IMR-90 (cell line): ENCODE measurements at regions not wholly inside any gene's neighbourhood (a gene's known extent, or its start where the extent isn't known, plus 50 kb on each side); places are given as distances from the start of the nearest gene placed in this dataset.

Experiments
- ATAC-seq: fragments of 200-7000 bp; cut with Tn5 transposase; 2 replicates; pipeline ENCODE4 v1.9.1; 2020; ENCODE audit warnings: low read depth, mild to moderate bottlenecking, moderate library complexity
- BruUV-seq: library from RNA; stranded (reverse); fragments of 400-500 nt; replicated peaks from 2 replicates; lab custom pipeline; 2021; lab: Mats Ljungman, UMichigan
- CTCF ChIA-PET: fragments of 300-600 bp; formaldehyde crosslinking; extraction: SDS; loops from one replicate; lab custom pipeline; 2021; ENCODE audit warnings: antibody characterized with exemption; lab: Yijun Ruan, JAX
- POLR2A ChIA-PET: fragments of 300-600 bp; sonication (Branson Sonifier 250); formaldehyde crosslinking; loops from one replicate; lab custom pipeline; 2022; ENCODE audit warnings: antibody characterized with exemption; ENCODE audit not compliant: unreplicated experiment; lab: Charles Lee
- DNase-seq: peaks from one replicate; pipeline ENCODE4 v3.0.0; 2013
- H2AFZ ChIP-seq: replicated peaks from 2 replicates; pipeline ENCODE3; 2013; ENCODE audit warnings: low read length, mild to moderate bottlenecking; ENCODE audit not compliant: poor library complexity
- H2AK5ac ChIP-seq: 2 replicates; pipeline ENCODE4 v1.6.1; 2013; ENCODE audit warnings: low read depth, low read length, inconsistent platforms
- H2AK9ac ChIP-seq: replicated peaks from 2 replicates; pipeline ENCODE3; 2013; ENCODE audit warnings: mild to moderate bottlenecking, low read depth, low read length, moderate library complexity; ENCODE audit not compliant: poor library complexity
- H2BK120ac ChIP-seq: 2 replicates; pipeline ENCODE4 v1.6.1; 2013; ENCODE audit warnings: low read depth, low read length, inconsistent platforms
- H2BK15ac ChIP-seq: 3 replicates; pipeline ENCODE4 v1.6.1; 2013; ENCODE audit warnings: low read depth, low read length, inconsistent platforms
- H2BK20ac ChIP-seq: 2 replicates; pipeline ENCODE4 v1.6.1; 2013; ENCODE audit warnings: low read depth, mild to moderate bottlenecking, inconsistent platforms, low read length, moderate library complexity
- H2BK5ac ChIP-seq: 2 replicates; pipeline ENCODE4 v1.6.1; 2013; ENCODE audit warnings: mild to moderate bottlenecking, low read depth, low read length, inconsistent platforms; ENCODE audit not compliant: poor library complexity, severe bottlenecking
- H3K14ac ChIP-seq: replicated peaks from 2 replicates; pipeline ENCODE4 v1.6.1; 2013; ENCODE audit warnings: low read depth, low read length, inconsistent platforms
- H3K18ac ChIP-seq: 2 replicates; pipeline ENCODE4 v1.6.1; 2013; ENCODE audit warnings: low read depth, low read length, control low read depth
- H3K23ac ChIP-seq: 2 replicates; pipeline ENCODE4 v1.6.1; 2013; ENCODE audit warnings: low read depth, low read length, inconsistent platforms
- H3K27ac ChIP-seq: 2 replicates; pipeline ENCODE4 v1.5.1; 2013; ENCODE audit warnings: mild to moderate bottlenecking, control low read depth, low read length; ENCODE audit not compliant: insufficient read depth
- H3K27me3 ChIP-seq: 2 replicates; pipeline ENCODE4 v1.6.1; 2013; ENCODE audit warnings: low read length; ENCODE audit not compliant: control insufficient read depth, insufficient read depth
- H3K36me3 ChIP-seq: 2 replicates; pipeline ENCODE4 v1.6.1; 2013; ENCODE audit warnings: low read length, mixed read lengths; ENCODE audit not compliant: control insufficient read depth, insufficient read depth
- H3K4ac ChIP-seq: 2 replicates; pipeline ENCODE4 v1.6.1; 2013; ENCODE audit warnings: low read depth, low read length, inconsistent platforms
- H3K4me1 ChIP-seq: 2 replicates; pipeline ENCODE4 v1.6.1; 2013; ENCODE audit warnings: low read length, mixed read lengths; ENCODE audit not compliant: control insufficient read depth, insufficient read depth
- H3K4me2 ChIP-seq: 2 replicates; pipeline ENCODE4 v1.6.1; 2013; ENCODE audit warnings: low read depth, mild to moderate bottlenecking, control low read depth, low read length, moderate library complexity
- H3K4me3 ChIP-seq: 2 replicates; pipeline ENCODE4 v1.5.1; 2013; ENCODE audit warnings: low read depth, mild to moderate bottlenecking, control low read depth, low read length, moderate library complexity; ENCODE audit not compliant: insufficient read depth
- H3K56ac ChIP-seq: 2 replicates; pipeline ENCODE4 v1.6.1; 2013; ENCODE audit warnings: low read length, inconsistent platforms; ENCODE audit not compliant: insufficient read depth; ENCODE audit errors: extremely low read depth
- H3K79me1 ChIP-seq, 2 experiments: 2 replicates each; pipeline ENCODE4 v1.6.1; 2013; ENCODE audit warnings: low read length in 2 of 2, inconsistent platforms in 1 of 2, low read depth in 1 of 2
- H3K9ac ChIP-seq: 2 replicates; pipeline ENCODE4 v1.6.1; 2013; ENCODE audit warnings: low read depth, low read length, control low read depth
- H3K9me1 ChIP-seq: 2 replicates; pipeline ENCODE4 v1.6.1; 2013; ENCODE audit warnings: low read length, inconsistent platforms; ENCODE audit not compliant: insufficient read depth
- H3K9me3 ChIP-seq: 2 replicates; pipeline ENCODE4 v1.6.1; 2013; ENCODE audit warnings: low read length; ENCODE audit not compliant: control insufficient read depth, insufficient read depth
- H4K20me1 ChIP-seq: 2 replicates; pipeline ENCODE4 v1.6.1; 2013; ENCODE audit warnings: low read length, inconsistent platforms; ENCODE audit not compliant: insufficient read depth
- H4K5ac ChIP-seq: 2 replicates; pipeline ENCODE4 v1.6.1; 2013; ENCODE audit warnings: mild to moderate bottlenecking, low read depth, low read length, control low read depth
- H4K8ac ChIP-seq, 2 experiments: 2 replicates each; pipeline ENCODE4 v1.6.1; 2013; ENCODE audit warnings: low read depth in 2 of 2, low read length in 2 of 2, control low read depth in 1 of 2, inconsistent platforms in 1 of 2
- H4K91ac ChIP-seq: 2 replicates; pipeline ENCODE4 v1.6.1; 2013; ENCODE audit warnings: low read depth, low read length, inconsistent platforms; ENCODE audit not compliant: insufficient read depth
- NFE2L2 ChIP-seq: fragments of 150-350 bp; IDR thresholded peaks from 2 replicates; pipeline ENCODE4 v1.6.1; 2016; ENCODE audit warnings: low read depth, mild to moderate bottlenecking, low read length
- WGBS, 2 experiments: methylation state at CpG; one replicate each; pipeline versions ENCODE4 v1.1.5 to v1.1.7; 2013; ENCODE audit warnings: missing lambda C conversion rate in 2 of 2; ENCODE audit not compliant: insufficient read length in 1 of 2; ENCODE audit errors: extremely low coverage in 2 of 2; 5-methylcytosine and 5-hydroxymethylcytosine counted together
- dilution Hi-C: fragments of 300-500 bp; cut with HindIII; formaldehyde crosslinking; loops from one replicate; pipeline ENCODE4 v1.14.3; 2018; ENCODE audit warnings: low sequenced_read_pairs; ENCODE audit not compliant: unreplicated experiment
- in situ Hi-C: fragments of 300-500 bp; cut with MboI; formaldehyde crosslinking; loops from 3 replicates; pipeline ENCODE4 v1.14.3; 2019; ENCODE audit warnings: low sequenced_read_pairs, inconsistent platforms, mixed read lengths
- intact Hi-C: fragments of 100-400 bp; cut with micrococcal nuclease; formaldehyde crosslinking; loops from 2 replicates; pipeline ENCODE4 v1.10.0; 2022

- Histone ChIP-seq H2AK9ac (no peak overlapping the region), H3K79me1 (no peaks in the 10 kb centered on the region), H2BK120ac (no peak overlapping the region), H3K23ac (no peak overlapping the region), H3K4me3 (no peak overlapping the region), H2AK5ac (no peak overlapping the region), H3K9me1 (no peaks in the 10 kb centered on the region), H4K20me1 (no peaks in the 10 kb centered on the region), H2BK5ac (no peak overlapping the region), H3K27ac (no peak overlapping the region), H4K8ac (no peak overlapping the region), H2BK20ac (no peak overlapping the region), H2AFZ (no peak overlapping the region), H3K9me3 (peaks cover 5% of the 10 kb centered on the region; the same call in 1 of the 2 replicates), H4K5ac (no peak overlapping the region), H3K36me3 (no peaks in the 10 kb centered on the region), H3K4me1 (no peaks in the 10 kb centered on the region), H3K9ac (no peak overlapping the region), H4K91ac (no peak overlapping the region), H3K18ac (no peak overlapping the region), H3K4ac (no peak overlapping the region), H2BK15ac (no peak overlapping the region), H3K14ac (no peak overlapping the region), H3K4me2 (no peak overlapping the region), H3K27me3 (peaks cover 2% of the 10 kb centered on the region; the same call in 1 of the 2 replicates), H3K56ac (no peak overlapping the region)
- dilution Hi-C loops (no loop called here), in situ Hi-C loops (no loop called here), intact Hi-C loops (no loop called here)
- ATAC-seq (no peak), DNase-seq (no peak)
- 85% methylated on average over 9 of the region's 17 CpGs; no CpG with 5 or more reads in 1 of the 2 experiments for WGBS, 2 experiments
- no peak for TF ChIP-seq NFE2L2
- POLR2A ChIA-PET: no interaction called here
- no TSS peak for BruUV-seq
- CTCF ChIA-PET: no interaction called here
These were observed 221.2 kb upstream of the ATP6AP2 start for GRCh38 chrX:40359593-40359992.
